HepG2 (cell line): ENCODE measurements at regions not wholly inside any gene's neighbourhood (a gene's known extent, or its start where the extent isn't known, plus 50 kb on each side); places are given as distances from the start of the nearest gene placed in this dataset.

Experiments used
- ATAC-seq: fragments of 200-7000 bp; cut with Tn5 transposase; 3 replicates; pipeline ENCODE4 v1.9.1; 2020; ENCODE audit warnings: mild to moderate bottlenecking, moderate library complexity
- BruUV-seq: library from RNA; stranded (reverse); fragments of 400-500 nt; replicated peaks from 2 replicates; lab custom pipeline; 2021; lab: Mats Ljungman, UMichigan
- CTCF ChIA-PET: fragments of 300-600 bp; formaldehyde crosslinking; extraction: SDS; loops from one replicate; lab custom pipeline; 2021; ENCODE audit warnings: low total read pairs, inconsistent platforms, low intra/inter-chr PET ratio; lab: Yijun Ruan, JAX
- POLR2A ChIA-PET: fragments of 350-600 bp; sonication (Branson Sonifier 250); formaldehyde crosslinking; loops from one replicate; lab custom pipeline; 2020; ENCODE audit warnings: antibody characterized with exemption, inconsistent platforms; lab: Yijun Ruan, JAX
- DNase-seq: peaks from one replicate; pipeline ENCODE4 v3.0.0-alpha.2; 2015; ENCODE audit warnings: low spot score
- FAIRE-seq: peaks from 3 replicates; lab custom pipeline; 2011; peaks lifted over from hg19 to GRCh38; lab: Jason Lieb, UNC
- H2AFZ ChIP-seq: one replicate; pipeline ENCODE4 v1.6.1; 2011; ENCODE audit warnings: low read length, inconsistent platforms
- H3K27ac ChIP-seq: fragments of 300-600 bp; 3 replicates; pipeline ENCODE4 v1.8.0; 2011; ENCODE audit warnings: mixed run types, mild to moderate bottlenecking, mixed read lengths, low read length, inconsistent platforms; ENCODE audit not compliant: insufficient read depth; ENCODE audit errors: extremely low read length
- H3K27me3 ChIP-seq, 2 experiments: fragments of 200-600 bp in 1 of 2; 2 replicates in 1 of 2; 3 replicates in 1 of 2; pipeline versions ENCODE4 v1.6.0 to v1.8.0; 2011; ENCODE audit warnings: low read length in 2 of 2, mild to moderate bottlenecking in 2 of 2, moderate library complexity in 2 of 2, inconsistent platforms in 1 of 2; ENCODE audit not compliant: insufficient read depth in 2 of 2, control insufficient read depth in 1 of 2
- H3K36me3 ChIP-seq, 2 experiments: fragments of 200-600 bp in 1 of 2; replicated peaks in 1 of 2; 2 replicates in 1 of 2; 3 replicates in 1 of 2; pipeline versions ENCODE4 v1.5.1 to v1.8.0; 2011; ENCODE audit warnings: low read length in 2 of 2, inconsistent platforms in 1 of 2; ENCODE audit not compliant: insufficient read depth in 2 of 2, control insufficient read depth in 1 of 2
- H3K4me1 ChIP-seq: 2 replicates; pipeline ENCODE4 v1.5.1; 2012; ENCODE audit warnings: low read length, inconsistent platforms; ENCODE audit not compliant: insufficient read depth
- H3K4me2 ChIP-seq: 2 replicates; pipeline ENCODE4 v1.6.0; 2011; ENCODE audit warnings: low read depth, low read length, inconsistent platforms
- H3K4me3 ChIP-seq, 3 experiments: fragments of 200-600 bp in 1 of 3; sonication (generic), shearing (Covaris generic) in 1 of 3; replicated peaks in 1 of 3; 2 replicates each; pipeline ENCODE4 v1.5.1; 2011 to 2016; ENCODE audit warnings: low read length in 3 of 3, inconsistent platforms in 2 of 3, low read depth in 2 of 3, mild to moderate bottlenecking in 2 of 3, control low read depth in 1 of 3, mixed read lengths in 1 of 3; ENCODE audit not compliant: insufficient read depth in 1 of 3
- H3K79me2 ChIP-seq: one replicate; pipeline ENCODE4 v1.6.1; 2011; ENCODE audit warnings: low read length, inconsistent platforms; ENCODE audit not compliant: insufficient read depth
- H3K9ac ChIP-seq: 2 replicates; pipeline ENCODE4 v1.6.0; 2011; ENCODE audit warnings: mild to moderate bottlenecking, low read depth, low read length, inconsistent platforms; ENCODE audit not compliant: insufficient read depth
- H3K9me3 ChIP-seq: 2 replicates; pipeline ENCODE4 v1.5.1; 2012; ENCODE audit warnings: mild to moderate bottlenecking, low read length
- H4K20me1 ChIP-seq: 2 replicates; pipeline ENCODE4 v1.6.0; 2011; ENCODE audit warnings: inconsistent platforms, mild to moderate bottlenecking, low read length, moderate library complexity; ENCODE audit not compliant: insufficient read depth
- ATF7 ChIP-seq, 2 experiments: fragments of 450-650 bp in 1 of 2; sonication (generic) in 1 of 2; formaldehyde crosslinking in 1 of 2; IDR thresholded peaks; 2 replicates each; pipeline versions ENCODE4 v1.4.0 to v1.6.1; 2016 to 2020; ENCODE audit warnings: antibody characterized with exemption in 1 of 2, mild to moderate bottlenecking in 1 of 2, missing genetic modification reagents in 1 of 2
- MAFF ChIP-seq: IDR thresholded peaks from 2 replicates; pipeline ENCODE4 v1.6.1; 2011; ENCODE audit warnings: low read depth, low read length, improper control_type of control experiment
- MAFK ChIP-seq, 2 experiments: IDR thresholded peaks in 1 of 2; conservative IDR thresholded peaks in 1 of 2; 2 replicates each; pipeline ENCODE4 v1.6.1; 2011; ENCODE audit warnings: improper control_type of control experiment in 2 of 2, low read length in 2 of 2
- POLR2AphosphoS2 ChIP-seq: IDR thresholded peaks from 2 replicates; pipeline ENCODE4 v1.6.1; 2011; ENCODE audit warnings: low read depth, low read length, improper control_type of control experiment
- ZFY ChIP-seq: sonication (generic); formaldehyde crosslinking; IDR thresholded peaks from 2 replicates; pipeline ENCODE4 v1.4.0; 2020; ENCODE audit warnings: missing genetic modification reagents
- WGBS: methylation state at CpG from one replicate; pipeline ENCODE4 v1.1.6; 2017; ENCODE audit warnings: low lambda C conversion rate; 5-methylcytosine and 5-hydroxymethylcytosine counted together
- in situ Hi-C: cut with HindIII; loops from 2 replicates; pipeline ENCODE4 v1.10.0; 2017; ENCODE audit warnings: low pct_unique_long_range_greater_than_20kb; ENCODE audit not compliant: extremely low pct_ligation_motif_present
- intact Hi-C: fragments of 100-400 bp; cut with micrococcal nuclease; formaldehyde crosslinking; loops from one replicate; pipeline ENCODE4 v1.10.0; 2022; ENCODE audit not compliant: unreplicated experiment

- BruUV-seq = no TSS peak
- 0% methylated on average over 2 of the region's 2 CpGs for WGBS
- Histone ChIP-seq H3K36me3 (no peaks in the 10 kb centered on the region), H3K79me2 (no peaks in the 10 kb centered on the region), H3K4me3 (no peak overlapping the region), H4K20me1 (no peaks in the 10 kb centered on the region), H3K27me3 (no peaks in the 10 kb centered on the region), H3K9me3 (no peaks in the 10 kb centered on the region), H3K27ac (no peak overlapping the region), H3K9ac (no peak overlapping the region), H2AFZ (no peak overlapping the region), H3K4me2 (no peak overlapping the region), H3K4me1 (no peaks in the 10 kb centered on the region)
- POLR2A ChIA-PET = no interaction called here
- intact Hi-C loops (no loop called here), in situ Hi-C loops (no loop called here)
- TF ChIP-seq POLR2AphosphoS2 (no peak), MAFF (peak; percentile 64), MAFK (conservative IDR thresholded peaks at IDR 0.05 in 1 of 2, IDR thresholded peaks at IDR 0.05 in 1 of 2; ENCODE audit: low read length in 2 of 2) (peak; percentile 25 to 74; a peak in 2 of 4 replicates)
- FAIRE-seq = no peak
- ATAC-seq = no peak
- CTCF ChIA-PET = no interaction called here
- DNase-seq = no peak
These were observed 162.7 kb upstream of the CRBN start for GRCh38 chr3:3342141-3342540.

- in situ Hi-C loops = no loop called here
- Histone ChIP-seq H3K4me1 (no peaks in the 10 kb centered on the region), H3K9me3 (no peaks in the 10 kb centered on the region), H3K9ac (no peak overlapping the region), H3K4me3 (no peak overlapping the region), H3K27ac (no peak overlapping the region)
- DNase-seq (no peak), FAIRE-seq (no peak)
- BruUV-seq = no TSS peak
- TF ChIP-seq ZFY (CRISPR knock-in tag) (no peak), ATF7 (IDR thresholded peaks at IDR 0.05) (peak; percentile 93), ATF7 (CRISPR knock-in tag; IDR thresholded peaks at IDR 0.05) (no peak)
- TF ChIP-seq, all 625 proteins: peak for 1
- Histone ChIP-seq H3K4me2 (no peak overlapping the region), H3K79me2 (no peaks in the 10 kb centered on the region), H3K36me3 (no peaks in the 10 kb centered on the region), H2AFZ (no peak overlapping the region), H4K20me1 (no peaks in the 10 kb centered on the region), H3K27me3 (no peaks in the 10 kb centered on the region)
- intact Hi-C loops = no loop called here
- POLR2A ChIA-PET = no interaction called here
- ATAC-seq = no peak
- CTCF ChIA-PET = no interaction called here
- 45% methylated on average over 6 of the region's 6 CpGs for WGBS
These were observed 161.7 kb upstream of the CRBN start for GRCh38 chr3:3340965-3341895.
